K562 (cell line): ENCODE measurements at regions not wholly inside any gene's neighbourhood (a gene's known extent, or its start where the extent isn't known, plus 50 kb on each side); places are given as distances from the start of the nearest gene placed in this dataset.

ENCODE experiments used
- ATAC-seq: fragments of 200-7000 bp; cut with Tn5 transposase; 3 replicates; pipeline ENCODE4 v1.9.1; 2020; ENCODE audit warnings: moderate library complexity
- BruUV-seq: library from RNA; stranded (reverse); fragments of 400-500 nt; replicated peaks from 2 replicates; lab custom pipeline; 2021; lab: Mats Ljungman, UMichigan
- CTCF ChIA-PET: fragments of 300-600 bp; formaldehyde crosslinking; extraction: SDS; loops from one replicate; lab custom pipeline; 2021; ENCODE audit warnings: low intra/inter-chr PET ratio; lab: Yijun Ruan, JAX
- POLR2A ChIA-PET: fragments of 300-600, 350-650 bp; sonication (Branson Sonifier 250); formaldehyde crosslinking; extraction: SDS; loops from one replicate; lab custom pipeline; 2021; ENCODE audit warnings: antibody characterized with exemption, inconsistent platforms; lab: Yijun Ruan, JAX
- DNase-seq, 4 experiments: peaks; one replicate each; pipeline versions ENCODE4 v3.0.0 to v3.0.0-alpha.2; 2011 to 2018; ENCODE audit warnings: low spot score in 3 of 4, mixed read lengths in 3 of 4; ENCODE audit errors: extremely low read depth in 1 of 4
- FAIRE-seq: peaks from 2 replicates; lab custom pipeline; 2011; peaks lifted over from hg19 to GRCh38; lab: Jason Lieb, UNC
- H2AFZ ChIP-seq: 2 replicates; pipeline ENCODE4 v1.6.0; 2011; ENCODE audit warnings: low read depth, low read length, control low read depth, inconsistent platforms
- H3K27ac ChIP-seq: fragments of 200-600 bp; 3 replicates; pipeline ENCODE4 v1.8.0; 2011; ENCODE audit warnings: low read depth, mild to moderate bottlenecking, control low read depth, inconsistent platforms, low read length, moderate library complexity, mixed read lengths; ENCODE audit errors: extremely low read depth
- H3K27me3 ChIP-seq, 2 experiments: fragments of 300-600 bp in 1 of 2; 2 replicates in 1 of 2; 3 replicates in 1 of 2; pipeline versions ENCODE4 v1.6.0 to v1.8.0; 2011; ENCODE audit warnings: inconsistent platforms in 2 of 2, low read length in 2 of 2, mild to moderate bottlenecking in 1 of 2, mixed read lengths in 1 of 2, moderate library complexity in 1 of 2; ENCODE audit not compliant: control insufficient read depth in 2 of 2, insufficient read depth in 2 of 2
- H3K36me3 ChIP-seq: fragments of 300-600 bp; 3 replicates; pipeline ENCODE4 v1.8.0; 2011; ENCODE audit warnings: mild to moderate bottlenecking, low read length, inconsistent platforms; ENCODE audit not compliant: control insufficient read depth, insufficient read depth
- H3K4me1 ChIP-seq, 2 experiments: fragments of 200-600 bp in 1 of 2; replicated peaks in 1 of 2; 2 replicates in 1 of 2; 3 replicates in 1 of 2; pipeline versions ENCODE4 v1.5.1 to v1.8.0; 2011; ENCODE audit warnings: inconsistent platforms in 2 of 2, low read length in 2 of 2, mild to moderate bottlenecking in 1 of 2, mixed read lengths in 1 of 2, moderate library complexity in 1 of 2; ENCODE audit not compliant: control insufficient read depth in 2 of 2, insufficient read depth in 2 of 2
- H3K4me2 ChIP-seq: 2 replicates; pipeline ENCODE4 v1.6.1; 2011; ENCODE audit warnings: low read length, control low read depth, inconsistent platforms, mixed read lengths; ENCODE audit not compliant: insufficient read depth
- H3K4me3 ChIP-seq: fragments of 200-600 bp; sonication (generic), shearing (Covaris generic); 2 replicates; pipeline ENCODE4 v1.5.1; 2016; ENCODE audit warnings: control low read depth, inconsistent platforms
- H3K79me2 ChIP-seq: fragments of 200-600 bp; 3 replicates; pipeline ENCODE4 v1.8.0; 2011; ENCODE audit warnings: low read length, inconsistent platforms; ENCODE audit not compliant: control insufficient read depth, insufficient read depth
- H3K9ac ChIP-seq, 2 experiments: 2 replicates each; pipeline versions ENCODE4 v1.6.0 to v1.6.1; 2011; ENCODE audit warnings: low read depth in 2 of 2, low read length in 2 of 2, control low read depth in 1 of 2, inconsistent platforms in 1 of 2, mild to moderate bottlenecking in 1 of 2, mixed read lengths in 1 of 2; ENCODE audit not compliant: insufficient read depth in 1 of 2
- H3K9me1 ChIP-seq: one replicate; pipeline ENCODE4 v1.6.0; 2011; ENCODE audit warnings: inconsistent platforms, mild to moderate bottlenecking, low read length, moderate library complexity; ENCODE audit not compliant: control insufficient read depth, insufficient read depth
- H3K9me3 ChIP-seq: replicated peaks from 2 replicates; pipeline ENCODE4 v1.5.1; 2011; ENCODE audit warnings: low read depth, low read length, inconsistent platforms; ENCODE audit not compliant: control insufficient read depth, insufficient read depth
- H4K20me1 ChIP-seq: replicated peaks from 2 replicates; pipeline ENCODE4 v1.6.1; 2011; ENCODE audit warnings: low read length, inconsistent platforms, mixed read lengths; ENCODE audit not compliant: control insufficient read depth, insufficient read depth
- CBX5 ChIP-seq: IDR thresholded peaks from 2 replicates; pipeline ENCODE4 v1.6.1; 2014; ENCODE audit warnings: low read depth, borderline replicate concordance
- CC2D1A ChIP-seq: fragments of 450-650 bp; IDR thresholded peaks from 2 replicates; pipeline ENCODE4 v1.6.1; 2017; ENCODE audit warnings: mild to moderate bottlenecking
- CEBPG ChIP-seq, 3 experiments: fragments of 200-800 bp in 1 of 3; sonication (Bioruptor generic) in 1 of 3; sonication (generic) in 1 of 3; formaldehyde crosslinking in 1 of 3; IDR thresholded peaks in 2 of 3; conservative IDR thresholded peaks in 1 of 3; 2 replicates each; pipeline versions ENCODE4 v1.6.1 to v1.8.0; 2016 to 2022; ENCODE audit warnings: missing compliant biosample characterization in 2 of 3, missing genetic modification characterization in 2 of 3, mild to moderate bottlenecking in 1 of 3, missing genetic modification reagents in 1 of 3
- CREM ChIP-seq: IDR thresholded peaks from 2 replicates; pipeline ENCODE4 v1.6.1; 2014; ENCODE audit warnings: antibody characterized with exemption, low read depth
- ERF ChIP-seq: fragments of 450-650 bp; formaldehyde crosslinking; IDR thresholded peaks from 2 replicates; pipeline ENCODE4 v1.4.0; 2020; ENCODE audit warnings: mild to moderate bottlenecking, mixed read lengths
- KDM4B ChIP-seq, 2 experiments: fragments of 450-650 bp in 1 of 2; sonication (generic) in 1 of 2; IDR thresholded peaks; 2 replicates each; pipeline ENCODE4 v1.6.1; 2016 to 2017; ENCODE audit warnings: borderline replicate concordance in 2 of 2, antibody characterized with exemption in 1 of 2, low read depth in 1 of 2, mild to moderate bottlenecking in 1 of 2
- MED1 ChIP-seq: sonication (generic); formaldehyde crosslinking; IDR thresholded peaks from 2 replicates; pipeline ENCODE4 v1.8.1; 2023; ENCODE audit warnings: missing genetic modification reagents, borderline replicate concordance
- MYC ChIP-seq, 2 experiments: fragments of 250-450 bp in 1 of 2; sonication (Bioruptor Pico) in 1 of 2; IDR thresholded peaks; 2 replicates each; pipeline versions ENCODE4 v1.5.1 to v1.6.1; 2012 to 2021; ENCODE audit warnings: low read depth in 2 of 2, borderline replicate concordance in 1 of 2, improper control_type of control experiment in 1 of 2, low read length in 1 of 2, mild to moderate bottlenecking in 1 of 2, moderate library complexity in 1 of 2
- RBM15 ChIP-seq: fragments of 200-400 bp; formaldehyde crosslinking; IDR thresholded peaks from 2 replicates; pipeline ENCODE4 v1.6.1; 2018; ENCODE audit warnings: mild to moderate bottlenecking, low read length, moderate library complexity; ENCODE audit not compliant: insufficient read depth
- RREB1 ChIP-seq: fragments of 250-450 bp; sonication (Bioruptor Pico); IDR thresholded peaks from 2 replicates; pipeline ENCODE4 v1.4.0; 2020
- ZFP30 ChIP-seq: fragments of 250-450 bp; sonication (Bioruptor Pico); IDR thresholded peaks from 2 replicates; pipeline ENCODE4 v1.8.0; 2022; ENCODE audit warnings: moderate library complexity, mild to moderate bottlenecking, inconsistent platforms, borderline replicate concordance
- ZNF282 ChIP-seq: sonication (generic); formaldehyde crosslinking; IDR thresholded peaks from 2 replicates; pipeline ENCODE4 v1.8.1; 2023; ENCODE audit warnings: missing genetic modification reagents
- WGBS: fragments of 100-300 bp; shearing (Covaris generic); methylation state at CpG from one replicate; pipeline ENCODE4 v1.1.6; 2016; ENCODE audit warnings: low coverage, mixed read lengths; ENCODE audit not compliant: insufficient coverage; ENCODE audit errors: missing lambda C conversion rate; 5-methylcytosine and 5-hydroxymethylcytosine counted together
- in situ Hi-C: fragments of 300-500 bp; cut with MboI; formaldehyde crosslinking; loops from 4 replicates; pipeline ENCODE4 v1.15.0; 2018; ENCODE audit warnings: inconsistent platforms, mixed read lengths
- intact Hi-C: fragments of 100-400 bp; cut with micrococcal nuclease; formaldehyde crosslinking; loops from 2 replicates; pipeline ENCODE4 v1.14.2; 2022
- TF ChIP-seq, protein P1 (sequence below): fragments of 450-650 bp; IDR thresholded peaks from 2 replicates; pipeline ENCODE4 v1.6.1; 2016; ENCODE audit warnings: mild to moderate bottlenecking

DNA sequence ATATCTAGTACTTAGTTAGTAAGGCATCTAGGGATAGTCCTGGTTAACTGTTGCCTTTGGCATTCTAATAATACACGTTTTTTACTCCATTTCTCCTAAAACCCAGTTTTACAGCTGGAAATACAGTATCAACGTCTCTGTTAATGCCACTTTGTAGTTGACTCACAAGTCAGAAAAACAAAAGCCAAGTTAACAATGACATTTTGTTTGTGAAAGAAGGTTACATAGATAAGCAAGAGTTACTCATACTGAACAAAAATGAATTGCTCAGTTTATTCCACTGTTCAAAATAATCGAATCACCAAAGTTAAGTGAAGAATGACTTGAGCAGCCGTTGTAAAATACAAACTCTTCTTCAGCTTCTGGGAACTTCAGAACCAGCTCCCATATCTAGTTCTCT is 540.3 kb downstream of the ETS1 start:
- POLR2A ChIA-PET = no interaction called here
- no TSS peak for BruUV-seq
- DNase-seq (no peak), ATAC-seq (no peak), FAIRE-seq (no peak)
- H3K79me2 ChIP-seq = no peaks in the 10 kb centered on the region
- no peak overlapping the region for H3K27ac ChIP-seq
- H3K9me1 ChIP-seq = no peaks in the 10 kb centered on the region
- intact Hi-C loops = no loop called here
- H3K4me3 ChIP-seq = no peak overlapping the region
- in situ Hi-C loops = loop anchor here (25.0 kb wide), 2 partner anchors 590 to 790 kb away; no protein-coding TSS in a partner anchor
- no peak overlapping the region for H3K9ac ChIP-seq
- no peaks in the 10 kb centered on the region; the same call in 1 of the 2 replicates for H3K9me3 ChIP-seq
- H4K20me1 ChIP-seq = no peaks in the 10 kb centered on the region
- no peak overlapping the region for H2AFZ ChIP-seq
- H3K27me3 ChIP-seq = no peaks in the 10 kb centered on the region
- CTCF ChIA-PET = no interaction called here
- no peak overlapping the region for H3K4me2 ChIP-seq
- no peaks in the 10 kb centered on the region for H3K36me3 ChIP-seq
- 0% methylated on average over 4 of the region's 4 CpGs for WGBS
- H3K4me1 ChIP-seq = no peaks in the 10 kb centered on the region
- TF ChIP-seq, protein P1, sequence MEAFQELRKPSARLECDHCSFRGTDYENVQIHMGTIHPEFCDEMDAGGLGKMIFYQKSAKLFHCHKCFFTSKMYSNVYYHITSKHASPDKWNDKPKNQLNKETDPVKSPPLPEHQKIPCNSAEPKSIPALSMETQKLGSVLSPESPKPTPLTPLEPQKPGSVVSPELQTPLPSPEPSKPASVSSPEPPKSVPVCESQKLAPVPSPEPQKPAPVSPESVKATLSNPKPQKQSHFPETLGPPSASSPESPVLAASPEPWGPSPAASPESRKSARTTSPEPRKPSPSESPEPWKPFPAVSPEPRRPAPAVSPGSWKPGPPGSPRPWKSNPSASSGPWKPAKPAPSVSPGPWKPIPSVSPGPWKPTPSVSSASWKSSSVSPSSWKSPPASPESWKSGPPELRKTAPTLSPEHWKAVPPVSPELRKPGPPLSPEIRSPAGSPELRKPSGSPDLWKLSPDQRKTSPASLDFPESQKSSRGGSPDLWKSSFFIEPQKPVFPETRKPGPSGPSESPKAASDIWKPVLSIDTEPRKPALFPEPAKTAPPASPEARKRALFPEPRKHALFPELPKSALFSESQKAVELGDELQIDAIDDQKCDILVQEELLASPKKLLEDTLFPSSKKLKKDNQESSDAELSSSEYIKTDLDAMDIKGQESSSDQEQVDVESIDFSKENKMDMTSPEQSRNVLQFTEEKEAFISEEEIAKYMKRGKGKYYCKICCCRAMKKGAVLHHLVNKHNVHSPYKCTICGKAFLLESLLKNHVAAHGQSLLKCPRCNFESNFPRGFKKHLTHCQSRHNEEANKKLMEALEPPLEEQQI = no peak
- no peak for TF ChIP-seq CBX5
- no peak for TF ChIP-seq ZFP30 (CRISPR knock-in tag)
- TF ChIP-seq ZNF282 (CRISPR knock-in tag) = no peak
- TF ChIP-seq CREM = no peak
- TF ChIP-seq CC2D1A = no peak
- no peak for TF ChIP-seq KDM4B (IDR thresholded peaks at IDR 0.05; ENCODE audit: borderline replicate concordance in 2 of 2, low read depth in 1 of 2)
- TF ChIP-seq RBM15 = no peak
- no peak for TF ChIP-seq RREB1 (CRISPR knock-in tag)
- TF ChIP-seq ERF (CRISPR knock-in tag) = no peak
- no peak for TF ChIP-seq CEBPG (CRISPR knock-in tag; IDR thresholded peaks at IDR 0.05)
- no peak for TF ChIP-seq CEBPG (tag; conservative IDR thresholded peaks at IDR 0.05 in 1 of 2, IDR thresholded peaks at IDR 0.05 in 1 of 2)
- no peak for TF ChIP-seq MED1
- no peak for TF ChIP-seq MYC (IDR thresholded peaks at IDR 0.05; ENCODE audit: low read depth, low read length)
- no peak for TF ChIP-seq MYC (CRISPR knock-in tag; IDR thresholded peaks at IDR 0.05; ENCODE audit: borderline replicate concordance, low read depth)
